ENCODE measurements at regions not wholly inside any gene's neighbourhood (a gene's known extent, or its start where the extent isn't known, plus 50 kb on each side); places are given as distances from the start of the nearest gene placed in this dataset.

DNA sequence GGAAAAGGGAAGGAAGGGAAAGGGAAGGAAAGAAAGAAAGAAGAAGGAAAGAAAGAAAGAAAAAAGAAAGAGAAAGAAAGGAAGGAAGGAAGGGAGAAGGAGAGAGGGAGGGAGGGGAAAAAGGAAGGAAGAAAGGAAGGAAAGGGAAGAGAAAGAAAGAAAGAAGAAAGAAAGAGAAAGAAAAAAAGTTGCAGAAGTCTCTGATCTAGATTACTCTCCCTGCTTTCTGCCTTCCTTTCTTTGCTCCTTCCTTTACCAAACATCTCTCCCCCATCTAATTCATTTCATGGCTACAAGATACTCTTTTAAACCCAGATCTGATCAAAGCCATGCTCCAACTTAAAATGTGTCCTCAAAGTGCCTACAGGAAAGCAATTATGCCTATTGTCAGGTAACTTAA lies 148.6 kb downstream of the KIT start:
- ChIA-PET CTCF (no interaction called here), POLR2A (no interaction called here)
- no peak overlapping the region for H3K27ac ChIP-seq (ENCODE audit: low read length)
- in situ Hi-C loops (cut with HindIII; ENCODE audit: low pct_unique_long_range_greater_than_20kb, low sequenced_read_pairs) (no loop called here), intact Hi-C loops (cut with micrococcal nuclease; ENCODE audit: unreplicated experiment) (no loop called here)
- no peaks in the 10 kb centered on the region for H3K4me1 ChIP-seq (ENCODE audit: control insufficient read depth, insufficient read depth, low read length)
- DNase-seq (ENCODE audit: low read depth, low spot score) (no peak), ATAC-seq (no peak)
- H3K27me3 ChIP-seq (ENCODE audit: control insufficient read depth, insufficient read depth, low read length), result no peaks in the 10 kb centered on the region
- no peak overlapping the region for H3K4me3 ChIP-seq (ENCODE audit: low read depth in 2 of 2, low read length in 2 of 2)
- TF ChIP-seq, protein P1, sequence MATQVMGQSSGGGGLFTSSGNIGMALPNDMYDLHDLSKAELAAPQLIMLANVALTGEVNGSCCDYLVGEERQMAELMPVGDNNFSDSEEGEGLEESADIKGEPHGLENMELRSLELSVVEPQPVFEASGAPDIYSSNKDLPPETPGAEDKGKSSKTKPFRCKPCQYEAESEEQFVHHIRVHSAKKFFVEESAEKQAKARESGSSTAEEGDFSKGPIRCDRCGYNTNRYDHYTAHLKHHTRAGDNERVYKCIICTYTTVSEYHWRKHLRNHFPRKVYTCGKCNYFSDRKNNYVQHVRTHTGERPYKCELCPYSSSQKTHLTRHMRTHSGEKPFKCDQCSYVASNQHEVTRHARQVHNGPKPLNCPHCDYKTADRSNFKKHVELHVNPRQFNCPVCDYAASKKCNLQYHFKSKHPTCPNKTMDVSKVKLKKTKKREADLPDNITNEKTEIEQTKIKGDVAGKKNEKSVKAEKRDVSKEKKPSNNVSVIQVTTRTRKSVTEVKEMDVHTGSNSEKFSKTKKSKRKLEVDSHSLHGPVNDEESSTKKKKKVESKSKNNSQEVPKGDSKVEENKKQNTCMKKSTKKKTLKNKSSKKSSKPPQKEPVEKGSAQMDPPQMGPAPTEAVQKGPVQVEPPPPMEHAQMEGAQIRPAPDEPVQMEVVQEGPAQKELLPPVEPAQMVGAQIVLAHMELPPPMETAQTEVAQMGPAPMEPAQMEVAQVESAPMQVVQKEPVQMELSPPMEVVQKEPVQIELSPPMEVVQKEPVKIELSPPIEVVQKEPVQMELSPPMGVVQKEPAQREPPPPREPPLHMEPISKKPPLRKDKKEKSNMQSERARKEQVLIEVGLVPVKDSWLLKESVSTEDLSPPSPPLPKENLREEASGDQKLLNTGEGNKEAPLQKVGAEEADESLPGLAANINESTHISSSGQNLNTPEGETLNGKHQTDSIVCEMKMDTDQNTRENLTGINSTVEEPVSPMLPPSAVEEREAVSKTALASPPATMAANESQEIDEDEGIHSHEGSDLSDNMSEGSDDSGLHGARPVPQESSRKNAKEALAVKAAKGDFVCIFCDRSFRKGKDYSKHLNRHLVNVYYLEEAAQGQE (IDR thresholded peaks at IDR 0.05; ENCODE audit: insufficient read depth in 1 of 2, low read depth in 2 of 2, low read length in 1 of 2), result no peak
- no peak for TF ChIP-seq TCF7L2 (IDR thresholded peaks at IDR 0.05; ENCODE audit: low read depth, low read length)
- TF ChIP-seq SIN3A (IDR thresholded peaks at IDR 0.05; ENCODE audit: borderline replicate concordance, insufficient read depth, low read depth, low read length), result no peak
- TF ChIP-seq POLR2AphosphoS5 (IDR thresholded peaks at IDR 0.05; ENCODE audit: low read depth, low read length), result no peak
- TF ChIP-seq, protein P2, sequence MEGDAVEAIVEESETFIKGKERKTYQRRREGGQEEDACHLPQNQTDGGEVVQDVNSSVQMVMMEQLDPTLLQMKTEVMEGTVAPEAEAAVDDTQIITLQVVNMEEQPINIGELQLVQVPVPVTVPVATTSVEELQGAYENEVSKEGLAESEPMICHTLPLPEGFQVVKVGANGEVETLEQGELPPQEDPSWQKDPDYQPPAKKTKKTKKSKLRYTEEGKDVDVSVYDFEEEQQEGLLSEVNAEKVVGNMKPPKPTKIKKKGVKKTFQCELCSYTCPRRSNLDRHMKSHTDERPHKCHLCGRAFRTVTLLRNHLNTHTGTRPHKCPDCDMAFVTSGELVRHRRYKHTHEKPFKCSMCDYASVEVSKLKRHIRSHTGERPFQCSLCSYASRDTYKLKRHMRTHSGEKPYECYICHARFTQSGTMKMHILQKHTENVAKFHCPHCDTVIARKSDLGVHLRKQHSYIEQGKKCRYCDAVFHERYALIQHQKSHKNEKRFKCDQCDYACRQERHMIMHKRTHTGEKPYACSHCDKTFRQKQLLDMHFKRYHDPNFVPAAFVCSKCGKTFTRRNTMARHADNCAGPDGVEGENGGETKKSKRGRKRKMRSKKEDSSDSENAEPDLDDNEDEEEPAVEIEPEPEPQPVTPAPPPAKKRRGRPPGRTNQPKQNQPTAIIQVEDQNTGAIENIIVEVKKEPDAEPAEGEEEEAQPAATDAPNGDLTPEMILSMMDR (IDR thresholded peaks at IDR 0.05), result no peak
- H3K9me3 ChIP-seq (ENCODE audit: control insufficient read depth, insufficient read depth, low read depth, low read length), result no peaks in the 10 kb centered on the region
- H3K36me3 ChIP-seq (ENCODE audit: control insufficient read depth, insufficient read depth, low read length), result no peaks in the 10 kb centered on the region
- no TSS peak for BruUV-seq (replicated peaks)

DNA sequence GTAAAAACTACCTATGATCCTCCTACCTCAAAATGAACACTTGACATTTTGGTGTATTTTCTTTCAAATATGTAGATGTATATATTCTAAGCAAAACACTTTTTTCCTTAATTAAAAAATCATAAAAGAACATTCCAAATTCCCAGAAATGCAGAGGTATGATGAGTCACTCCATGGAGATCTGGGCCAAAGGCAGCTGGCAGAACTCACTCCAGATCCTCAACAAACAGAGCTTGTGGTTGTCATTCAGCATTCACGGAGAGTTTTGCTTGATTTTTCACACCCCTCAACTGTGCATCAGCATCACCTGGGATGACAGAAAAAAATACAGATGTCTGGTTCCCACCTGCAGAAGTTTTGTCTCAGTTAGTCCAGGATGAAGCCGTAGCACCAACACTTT lies 144.6 kb downstream of the KIT start:
- H3K27me3 ChIP-seq (ENCODE audit: control insufficient read depth, insufficient read depth, low read length), result no peaks in the 10 kb centered on the region
- POLR2A ChIA-PET, result no interaction called here
- no peak overlapping the region for H3K27ac ChIP-seq (ENCODE audit: low read length)
- in situ Hi-C loops (cut with HindIII; ENCODE audit: low pct_unique_long_range_greater_than_20kb, low sequenced_read_pairs) (no loop called here), intact Hi-C loops (cut with micrococcal nuclease; ENCODE audit: unreplicated experiment) (no loop called here)
- no peak for ATAC-seq
- H3K4me1 ChIP-seq (ENCODE audit: control insufficient read depth, insufficient read depth, low read length), result no peaks in the 10 kb centered on the region
- CTCF ChIA-PET, result no interaction called here
- H3K36me3 ChIP-seq (ENCODE audit: control insufficient read depth, insufficient read depth, low read length), result no peaks in the 10 kb centered on the region
- DNase-seq (ENCODE audit: low read depth, low spot score), result no peak
- no TSS peak for BruUV-seq (replicated peaks)
- no peak overlapping the region for H3K4me3 ChIP-seq (ENCODE audit: low read depth in 2 of 2, low read length in 2 of 2)
- TF ChIP-seq, protein P1 (IDR thresholded peaks at IDR 0.05; ENCODE audit: insufficient read depth in 1 of 2, low read depth in 2 of 2, low read length in 1 of 2), result no peak
- TF ChIP-seq, protein P2 (IDR thresholded peaks at IDR 0.05), result no peak
- TF ChIP-seq POLR2AphosphoS5 (IDR thresholded peaks at IDR 0.05; ENCODE audit: low read depth, low read length) (no peak), TCF7L2 (IDR thresholded peaks at IDR 0.05; ENCODE audit: low read depth, low read length) (no peak), SIN3A (IDR thresholded peaks at IDR 0.05; ENCODE audit: borderline replicate concordance, insufficient read depth, low read depth, low read length) (no peak)
- H3K9me3 ChIP-seq (ENCODE audit: control insufficient read depth, insufficient read depth, low read depth, low read length), result no peaks in the 10 kb centered on the region

Measured in Panc1 (cell line).